HS-5 (cell line): ENCODE measurements at regions not wholly inside any gene's neighbourhood (a gene's known extent, or its start where the extent isn't known, plus 50 kb on each side); places are given as distances from the start of the nearest gene placed in this dataset.
A peak's percentile ranks its signal among the peaks of the same experiment; 100 is the strongest.

ENCODE experiments used
- DNase-seq: peaks from one replicate; pipeline ENCODE4 v3.0.0-alpha.2; 2012; ENCODE audit warnings: low read depth

DNA sequence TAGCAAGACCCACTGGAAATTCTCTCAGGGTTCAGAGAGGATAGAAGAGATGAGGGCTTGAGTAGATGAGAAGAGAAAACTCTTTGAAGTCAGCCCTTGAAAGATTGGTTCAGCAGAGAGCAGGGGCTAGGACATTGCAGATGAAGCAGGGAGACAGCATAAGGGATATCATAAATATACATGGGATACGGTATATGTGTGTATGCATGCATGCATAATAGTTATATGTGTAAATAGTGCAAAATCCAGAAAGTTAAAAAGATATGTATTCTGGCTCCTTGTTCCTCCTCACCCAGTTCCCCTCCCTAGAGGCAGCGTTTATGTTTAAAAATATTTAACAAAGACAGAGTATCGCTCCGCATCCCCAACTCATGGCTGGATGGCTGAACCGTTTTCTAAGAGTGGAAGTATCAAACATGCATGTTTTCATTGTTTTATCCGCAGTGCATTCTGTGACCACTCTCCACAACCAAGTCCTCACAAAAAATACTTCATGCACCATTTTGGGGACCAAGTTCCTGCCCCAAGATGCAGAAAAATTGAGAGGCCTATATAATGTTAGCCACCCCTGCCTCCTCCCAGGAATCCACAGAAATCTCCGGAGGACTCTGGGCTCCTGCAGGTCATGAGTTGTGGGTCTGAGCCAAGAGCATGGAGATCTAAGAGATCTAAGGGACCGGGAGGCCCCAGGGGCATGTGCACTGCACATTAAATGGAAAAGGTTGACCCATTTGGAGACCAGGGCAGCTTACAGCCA is 119.5 kb downstream of the MTX3 start:
- no peak for DNase-seq

DNA sequence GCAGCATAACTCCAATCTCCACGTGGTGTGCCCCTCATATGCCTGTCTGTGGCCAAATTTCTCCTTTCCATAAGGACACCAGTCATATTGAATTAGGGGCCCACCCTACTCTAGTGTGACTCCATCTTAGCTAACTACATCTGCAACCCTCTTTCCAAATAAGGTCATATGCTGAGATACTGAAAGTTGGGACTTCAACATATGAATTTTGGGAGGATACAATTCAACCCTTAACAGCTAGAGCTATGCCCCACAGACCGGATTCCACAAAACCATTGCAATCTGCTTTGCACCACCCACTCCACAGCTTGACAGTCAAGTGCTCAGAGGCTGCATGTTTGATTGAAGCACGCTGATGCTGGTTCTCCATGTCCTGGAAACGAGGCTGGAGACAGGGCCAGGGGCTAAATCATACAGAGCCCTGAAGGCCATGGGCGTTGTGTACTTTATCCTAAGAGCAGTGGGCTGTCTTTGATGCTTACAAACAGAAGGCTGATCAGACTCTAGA is 122.8 kb downstream of the MTX3 start:
- no peak for DNase-seq

DNA sequence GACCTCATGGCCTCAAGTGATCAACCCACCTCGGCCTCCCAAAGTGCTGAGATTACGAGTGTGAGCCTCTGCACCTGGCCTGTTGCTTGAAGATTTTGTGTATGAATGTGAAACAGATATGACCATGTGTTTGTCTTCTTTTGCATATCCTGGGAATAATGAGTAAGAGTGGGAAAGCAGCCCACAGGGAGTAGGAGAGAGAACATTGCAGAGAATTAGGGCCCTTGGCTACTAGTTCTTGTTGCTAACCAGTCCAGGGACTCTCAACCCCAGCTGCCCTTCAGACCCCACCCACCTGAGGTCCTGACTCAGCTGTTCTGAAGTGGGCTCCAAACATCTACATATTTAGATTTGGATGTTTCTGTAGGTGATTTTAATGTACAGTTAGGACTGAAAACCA is 125.5 kb downstream of the MTX3 start:
- no peak for DNase-seq

DNA sequence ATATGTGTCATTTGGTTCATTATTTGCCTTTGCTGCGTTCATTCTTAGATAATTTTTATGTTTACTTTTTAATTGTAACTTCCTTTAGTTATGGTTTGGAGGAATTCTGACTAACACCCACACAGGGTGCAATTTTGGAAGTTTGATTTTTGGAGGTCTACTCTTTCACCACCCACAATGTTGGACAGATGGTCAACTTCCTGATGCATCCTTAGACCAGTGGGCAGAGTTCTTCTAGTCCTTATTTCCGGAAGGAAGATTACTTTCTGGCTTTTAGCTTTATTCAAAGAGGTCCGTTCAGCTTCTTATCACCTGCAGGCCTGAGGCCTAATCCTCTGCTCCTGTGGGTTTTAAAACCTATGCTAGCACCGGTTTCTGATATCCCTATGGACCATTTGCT is 126.7 kb downstream of the MTX3 start:
- no peak for DNase-seq

DNA sequence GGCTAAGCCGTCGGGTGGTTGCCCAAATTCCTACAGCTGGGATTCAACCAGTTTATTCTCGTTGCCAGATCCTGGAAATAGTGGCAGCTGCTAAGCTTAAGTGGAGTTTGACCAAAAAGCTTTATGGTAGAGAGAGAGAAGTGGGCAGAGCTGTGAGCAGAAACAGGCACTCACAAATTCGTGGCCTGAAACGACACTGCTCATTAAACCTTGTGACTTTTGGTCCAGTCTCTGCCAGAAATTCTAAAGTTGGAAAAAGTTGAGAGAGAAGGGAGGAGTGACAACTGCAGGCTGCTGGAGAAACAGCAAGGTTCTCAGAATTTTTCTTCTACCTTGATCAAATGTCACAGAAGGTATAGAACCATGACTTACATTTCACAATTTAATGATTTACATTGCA is 131.5 kb downstream of the MTX3 start:
- no peak for DNase-seq

DNA sequence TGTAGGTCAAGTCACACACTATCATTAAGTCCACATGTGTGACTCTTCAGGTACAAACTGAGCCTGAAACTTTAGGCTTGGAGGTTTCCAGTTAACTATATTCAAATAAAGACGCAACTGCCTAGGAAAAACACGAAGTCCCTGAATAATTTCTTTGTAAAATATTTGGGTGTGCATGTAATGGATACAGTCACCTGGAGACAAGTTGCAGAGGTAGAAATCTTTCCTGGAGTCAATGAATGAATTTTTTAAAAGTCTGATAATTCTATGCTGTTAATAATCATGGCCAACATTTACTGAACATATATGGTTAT is 132.7 kb downstream of the MTX3 start:
- no peak for DNase-seq

DNA sequence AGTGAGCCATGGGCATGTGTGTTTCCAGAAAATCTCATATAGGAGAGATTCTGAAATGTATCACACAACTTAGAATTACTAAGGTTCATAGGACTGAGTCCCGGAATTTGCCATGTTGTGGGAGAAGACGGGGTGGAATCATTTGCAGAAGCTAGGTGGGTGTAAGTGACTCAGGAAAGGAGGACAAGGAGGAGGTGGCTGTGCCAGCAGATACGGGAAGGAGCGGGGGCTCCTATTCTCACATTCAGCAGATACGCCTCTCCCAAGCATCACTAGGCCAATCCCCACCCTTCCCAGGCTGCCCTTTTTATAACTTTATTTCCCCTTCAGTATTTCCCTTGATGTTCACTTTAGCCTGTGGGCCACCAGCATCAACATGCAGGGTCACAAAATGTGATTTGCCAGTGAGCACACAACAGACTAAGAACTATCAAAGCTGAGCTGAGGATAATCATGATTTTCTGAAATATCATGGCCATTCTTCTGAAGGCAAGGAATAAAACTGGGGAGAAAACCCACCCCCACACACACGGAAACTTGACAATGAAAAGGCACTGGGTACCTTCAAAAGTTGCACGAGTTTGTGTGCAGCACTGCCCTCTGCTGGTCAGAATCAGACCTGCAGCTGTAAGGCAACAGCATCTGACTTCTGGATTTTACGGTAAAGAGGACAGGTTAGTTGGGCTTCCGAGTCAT is 133.2 kb downstream of the MTX3 start:
- peak; percentile 19 for DNase-seq

DNA sequence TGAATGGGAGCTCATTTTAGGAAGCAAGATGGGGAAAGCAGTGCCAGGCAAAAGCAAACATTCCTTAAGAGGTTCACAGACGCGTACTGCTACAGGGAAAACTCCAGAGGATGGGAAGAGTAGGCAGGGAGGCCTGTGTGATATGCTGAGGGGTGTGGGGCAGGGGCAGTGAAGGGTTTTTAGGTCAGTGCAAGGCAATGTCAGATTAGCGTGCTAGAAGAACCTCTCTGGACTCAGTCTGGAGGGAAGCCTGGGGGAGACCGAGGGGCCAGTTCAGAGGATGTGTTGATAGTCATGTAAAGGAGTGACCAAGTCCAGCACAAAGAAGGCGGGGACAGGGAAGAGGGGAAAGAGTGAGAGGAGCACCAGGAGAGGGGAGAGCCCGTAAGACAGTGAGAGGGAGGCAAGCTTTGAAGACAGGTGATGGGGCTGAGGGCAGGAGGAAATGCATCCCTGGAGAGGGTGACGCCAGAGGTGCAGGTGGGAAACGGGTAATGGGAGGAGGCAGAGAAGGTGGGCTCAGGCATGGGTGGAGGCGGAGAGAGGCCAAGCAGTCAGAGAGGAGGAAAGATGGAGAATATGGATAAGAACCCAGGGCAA is 134.5 kb downstream of the MTX3 start:
- no peak for DNase-seq

DNA sequence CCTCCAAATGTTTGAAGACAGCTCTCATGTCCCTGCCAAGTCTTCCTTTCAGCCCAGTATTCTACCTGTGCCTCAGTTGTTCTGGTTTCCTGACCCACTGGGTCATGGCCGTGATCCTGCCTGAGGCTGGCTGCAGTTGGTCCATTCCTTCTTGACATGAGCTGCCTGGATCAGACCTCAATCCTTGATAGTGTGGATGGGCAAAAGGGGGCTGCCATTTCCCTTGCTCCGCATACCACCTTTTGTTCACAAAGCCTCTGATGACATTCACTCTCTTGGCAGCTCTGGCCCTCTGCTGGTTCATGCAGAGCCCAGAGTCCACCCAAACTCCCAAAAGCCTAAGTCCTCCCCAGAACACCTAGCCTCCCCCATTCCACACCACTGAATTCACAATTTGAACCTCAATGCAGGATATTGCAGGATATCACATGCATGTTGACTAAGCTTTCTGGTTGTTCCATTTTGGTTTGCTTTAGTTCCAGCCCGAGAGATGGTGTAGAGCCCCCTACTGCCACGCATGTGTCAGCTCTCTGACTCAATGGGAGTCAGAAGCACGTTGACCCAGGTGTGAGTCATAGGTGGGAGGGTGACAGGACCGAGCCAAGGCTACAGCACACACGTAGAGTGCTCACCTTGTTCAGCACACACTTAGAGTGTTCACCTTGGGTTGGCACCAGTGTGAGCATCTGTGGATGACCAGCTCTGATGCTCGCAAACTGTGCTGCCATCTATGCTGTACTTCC is 137.2 kb downstream of the MTX3 start:
- peak; percentile 16 for DNase-seq

DNA sequence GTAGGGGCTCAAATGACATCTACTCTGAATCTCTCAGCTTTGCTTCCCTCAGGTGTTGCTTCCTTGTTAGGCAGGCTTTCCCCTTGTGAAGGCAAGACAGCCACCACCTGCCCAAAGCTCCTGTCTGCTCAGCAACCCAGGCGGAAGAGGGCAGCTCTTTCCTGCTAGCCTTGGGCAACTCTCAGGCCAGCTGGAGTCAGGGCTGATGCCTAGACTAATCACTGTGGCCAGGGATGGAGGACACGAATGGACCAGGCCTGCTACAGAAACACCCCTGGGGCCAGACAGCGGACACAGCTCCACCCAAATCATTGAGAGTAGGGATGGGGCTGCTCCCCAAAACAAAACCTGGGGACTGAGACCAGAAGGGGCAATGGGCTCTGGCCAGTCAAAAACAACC is 138.0 kb downstream of the MTX3 start:
- DNase-seq, result no peak

DNA sequence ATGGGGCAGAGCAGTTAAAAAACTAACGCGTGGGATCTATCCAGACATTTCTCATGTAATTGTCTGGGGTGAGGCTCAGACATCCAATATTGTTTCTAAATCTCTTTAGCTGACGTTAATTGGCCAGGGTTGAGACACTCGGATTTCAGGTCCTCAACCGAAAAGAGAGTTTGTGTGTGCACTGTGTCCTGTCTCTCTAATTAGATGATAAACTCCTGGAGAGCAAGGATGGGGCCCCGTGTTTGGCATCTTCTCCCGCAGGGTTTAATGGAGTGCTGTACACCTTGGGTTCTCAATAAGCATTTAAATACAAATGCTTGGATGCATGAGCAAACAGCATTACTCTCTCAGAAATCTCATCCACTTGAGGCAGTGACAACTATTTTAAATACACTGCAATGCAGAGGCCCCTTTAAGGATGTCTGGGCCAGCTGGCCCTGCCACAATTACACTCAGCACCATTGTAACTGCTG is 139.6 kb downstream of the MTX3 start:
- DNase-seq, result no peak

DNA sequence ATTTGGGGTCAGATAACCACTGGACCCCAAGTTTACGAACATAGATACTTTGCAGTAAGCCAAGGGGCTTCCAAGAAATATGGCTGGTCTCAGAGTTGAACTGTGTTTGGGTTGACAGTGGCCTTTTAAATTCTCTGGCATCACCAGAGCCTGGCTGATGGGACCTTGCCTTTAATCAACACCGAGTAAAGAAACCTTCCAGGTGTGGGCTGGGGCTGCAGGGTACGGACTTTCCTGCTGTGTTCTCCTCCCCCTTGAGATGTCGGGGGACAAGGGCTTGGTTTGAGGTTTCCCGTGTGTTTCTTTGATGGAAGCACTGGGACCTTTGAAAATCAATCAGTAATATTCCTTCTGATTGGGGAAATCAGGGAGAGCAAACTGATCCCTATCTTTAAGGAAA is 140.1 kb downstream of the MTX3 start:
- no peak for DNase-seq

DNA sequence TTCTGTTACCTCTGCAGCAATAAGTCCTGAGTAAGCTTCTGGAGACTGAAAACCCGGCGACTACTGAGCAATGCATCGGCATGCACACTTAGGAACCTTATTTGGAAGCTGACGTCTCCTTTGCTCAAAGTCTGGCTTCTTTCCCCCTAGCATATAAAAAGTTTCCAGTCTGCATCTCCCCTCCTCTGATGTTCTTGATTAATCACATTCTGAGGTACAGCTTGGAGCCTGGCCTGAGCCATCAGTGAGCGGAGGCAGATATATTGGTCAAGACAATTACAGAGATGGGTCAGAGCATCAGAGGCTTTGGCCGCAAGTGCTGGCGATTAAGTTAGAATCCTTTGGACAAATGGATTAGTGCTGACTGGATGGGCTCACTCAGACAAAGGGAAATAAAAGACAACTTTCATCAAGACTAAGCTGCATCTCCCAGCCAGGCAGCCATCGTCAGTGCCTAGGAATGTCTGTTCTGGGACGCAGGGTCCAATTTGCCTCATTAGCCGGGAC is 140.7 kb downstream of the MTX3 start:
- no peak for DNase-seq

DNA sequence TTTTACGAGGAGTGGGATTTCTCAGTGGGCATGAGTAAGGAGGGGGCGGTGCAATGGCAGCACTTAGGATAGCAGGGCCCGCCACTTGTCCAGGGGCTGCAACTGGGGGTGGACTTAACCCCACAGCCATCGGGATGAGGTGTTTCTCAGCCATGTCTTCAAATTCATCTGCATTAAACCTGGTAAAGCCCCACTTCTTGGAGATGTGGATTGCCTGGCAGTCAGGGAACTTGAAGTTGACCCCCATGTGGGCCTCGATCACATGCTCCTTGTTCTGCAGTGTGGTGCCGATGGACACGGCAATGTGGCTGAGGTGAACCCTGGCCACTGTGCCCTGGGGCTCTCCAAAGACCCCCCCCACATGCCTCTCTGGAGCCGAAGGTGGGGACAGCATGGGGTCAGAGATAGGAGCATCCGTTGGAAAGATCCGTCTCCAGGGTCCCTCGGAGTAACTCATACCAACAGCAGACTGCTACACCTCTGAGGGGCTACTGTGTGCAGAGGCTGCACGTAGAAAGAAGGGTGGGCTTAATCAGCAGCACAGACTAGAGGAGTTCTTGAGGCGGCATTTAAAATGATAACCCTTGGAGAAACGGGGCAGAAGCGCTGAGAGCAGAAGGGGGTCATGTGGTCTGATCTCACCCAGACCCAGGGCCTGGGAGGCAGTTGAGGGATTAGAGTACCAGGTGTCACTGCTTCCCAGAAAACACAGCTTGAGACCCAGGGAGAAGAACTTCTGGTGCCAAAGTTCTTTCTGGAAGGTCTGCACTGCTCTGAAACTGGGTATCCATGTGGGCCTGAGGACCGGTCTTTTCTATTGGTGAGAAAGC is 141.4 kb downstream of the MTX3 start:
- no peak for DNase-seq
